H9 (cell line): ENCODE measurements at regions not wholly inside any gene's neighbourhood (a gene's known extent, or its start where the extent isn't known, plus 50 kb on each side); places are given as distances from the start of the nearest gene placed in this dataset.

Source experiments
- DNase-seq: peaks from one replicate; pipeline ENCODE4 v3.0.0-alpha.2; 2017
- H2AFZ ChIP-seq: one replicate; pipeline ENCODE4 v1.6.1; 2013; ENCODE audit warnings: mild to moderate bottlenecking, low read length, control low read depth, moderate library complexity
- H2AK5ac ChIP-seq: 2 replicates; pipeline ENCODE4 v1.6.1; 2013; ENCODE audit warnings: low read length, control low read depth, mixed read lengths; ENCODE audit not compliant: insufficient read length
- H2BK120ac ChIP-seq: one replicate; pipeline ENCODE4 v1.6.1; 2013; ENCODE audit warnings: low read depth, mild to moderate bottlenecking, low read length, control low read depth, inconsistent platforms; ENCODE audit not compliant: poor library complexity, severe bottlenecking
- H2BK12ac ChIP-seq: 2 replicates; pipeline ENCODE4 v1.6.1; 2013; ENCODE audit warnings: low read length, control low read depth, mixed read lengths, low read depth; ENCODE audit not compliant: insufficient read length
- H2BK15ac ChIP-seq: 2 replicates; pipeline ENCODE4 v1.6.1; 2013; ENCODE audit warnings: low read depth, low read length, control low read depth
- H2BK20ac ChIP-seq: one replicate; pipeline ENCODE4 v1.6.1; 2013; ENCODE audit warnings: low read depth, mild to moderate bottlenecking, low read length, control low read depth, inconsistent platforms; ENCODE audit not compliant: poor library complexity, severe bottlenecking
- H2BK5ac ChIP-seq: 2 replicates; pipeline ENCODE4 v1.6.1; 2013; ENCODE audit warnings: low read length, control low read depth, mixed read lengths; ENCODE audit not compliant: insufficient read length
- H3K14ac ChIP-seq: 2 replicates; pipeline ENCODE4 v1.6.1; 2013; ENCODE audit warnings: low read length, control low read depth; ENCODE audit not compliant: insufficient read depth
- H3K18ac ChIP-seq: 2 replicates; pipeline ENCODE4 v1.6.1; 2013; ENCODE audit warnings: low read depth, mild to moderate bottlenecking, mixed read lengths, low read length, control low read depth; ENCODE audit not compliant: insufficient read length
- H3K23ac ChIP-seq: 2 replicates; pipeline ENCODE4 v1.6.1; 2013; ENCODE audit warnings: low read length, control low read depth, mixed read lengths, low read depth; ENCODE audit not compliant: insufficient read length
- H3K23me2 ChIP-seq: 2 replicates; pipeline ENCODE4 v1.6.1; 2013; ENCODE audit warnings: low read depth, mild to moderate bottlenecking, mixed read lengths, low read length, control low read depth; ENCODE audit not compliant: insufficient read length, poor library complexity, severe bottlenecking
- H3K27ac ChIP-seq: 2 replicates; pipeline ENCODE4 v1.5.1; 2013; ENCODE audit warnings: low read length, control low read depth, mixed read lengths, low read depth; ENCODE audit not compliant: insufficient read length
- H3K27me3 ChIP-seq: 2 replicates; pipeline ENCODE4 v1.6.1; 2013; ENCODE audit warnings: low read length, control low read depth, inconsistent platforms; ENCODE audit not compliant: insufficient read depth
- H3K4ac ChIP-seq: 2 replicates; pipeline ENCODE4 v1.6.1; 2013; ENCODE audit warnings: low read depth, mild to moderate bottlenecking, control low read depth, inconsistent platforms, low read length, moderate library complexity
- H3K4me1 ChIP-seq: 2 replicates; pipeline ENCODE4 v1.6.1; 2013; ENCODE audit warnings: low read length, control low read depth, inconsistent platforms; ENCODE audit not compliant: insufficient read depth
- H3K4me2 ChIP-seq: 2 replicates; pipeline ENCODE4 v1.6.1; 2013; ENCODE audit warnings: low read length, control low read depth, mixed read lengths; ENCODE audit not compliant: insufficient read length, insufficient read depth
- H3K56ac ChIP-seq: 2 replicates; pipeline ENCODE4 v1.6.1; 2013; ENCODE audit warnings: low read depth, mild to moderate bottlenecking, mixed read lengths, low read length, control low read depth; ENCODE audit not compliant: insufficient read length
- H3K79me1 ChIP-seq: 2 replicates; pipeline ENCODE4 v1.6.1; 2013; ENCODE audit warnings: low read depth, mild to moderate bottlenecking, moderate library complexity, low read length, control low read depth, inconsistent platforms; ENCODE audit not compliant: insufficient read depth, poor library complexity, severe bottlenecking
- H3K79me2 ChIP-seq: 2 replicates; pipeline ENCODE4 v1.6.1; 2013; ENCODE audit warnings: low read length, control low read depth, inconsistent platforms; ENCODE audit not compliant: insufficient read depth
- H3K9ac ChIP-seq: 2 replicates; pipeline ENCODE4 v1.6.1; 2013; ENCODE audit warnings: low read length, control low read depth, mixed read lengths; ENCODE audit not compliant: insufficient read length; ENCODE audit errors: extremely low read depth
- H3K9me3 ChIP-seq: one replicate; pipeline ENCODE4 v1.6.1; 2013; ENCODE audit warnings: low read depth, low read length, inconsistent platforms; ENCODE audit not compliant: control insufficient read depth
- H3T11ph ChIP-seq: one replicate; pipeline ENCODE4 v1.6.1; 2013; ENCODE audit warnings: mild to moderate bottlenecking, low read length, control low read depth, inconsistent platforms
- H4K20me1 ChIP-seq: one replicate; pipeline ENCODE4 v1.6.1; 2013; ENCODE audit not compliant: control insufficient read depth, insufficient read length, insufficient read depth
- H4K5ac ChIP-seq: 2 replicates; pipeline ENCODE4 v1.6.1; 2013; ENCODE audit warnings: low read depth, mild to moderate bottlenecking, mixed read lengths, low read length, control low read depth; ENCODE audit not compliant: insufficient read length
- H4K8ac ChIP-seq: replicated peaks from 2 replicates; pipeline ENCODE4 v1.6.1; 2013; ENCODE audit warnings: low read length, control low read depth, mixed read lengths, low read depth; ENCODE audit not compliant: insufficient read length
- H4K91ac ChIP-seq: 2 replicates; pipeline ENCODE4 v1.6.1; 2013; ENCODE audit warnings: low read depth, mild to moderate bottlenecking, moderate library complexity, mixed read lengths, low read length, control low read depth; ENCODE audit not compliant: insufficient read length
- H3K27ac Mint-ChIP-seq, 3 experiments: 2 replicates in 2 of 3; 3 replicates in 1 of 3; pipeline ENCODE4 v1.8.0; 2020 to 2021; ENCODE audit warnings: mixed read lengths in 3 of 3, mild to moderate bottlenecking in 1 of 3, moderate library complexity in 1 of 3
- H3K27me3 Mint-ChIP-seq: 2 replicates; pipeline ENCODE4 v1.8.0; 2021; ENCODE audit warnings: low read depth, mild to moderate bottlenecking, moderate library complexity, mixed read lengths
- H3K36me3 Mint-ChIP-seq, 3 experiments: 2 replicates in 2 of 3; 3 replicates in 1 of 3; pipeline ENCODE4 v1.8.0; 2020 to 2021; ENCODE audit warnings: low read depth in 3 of 3, mixed read lengths in 3 of 3; ENCODE audit not compliant: insufficient read depth in 1 of 3
- H3K4me1 Mint-ChIP-seq, 2 experiments: 2 replicates each; pipeline ENCODE4 v1.8.0; 2020; ENCODE audit warnings: mixed read lengths in 2 of 2
- H3K4me3 Mint-ChIP-seq, 2 experiments: 2 replicates in 1 of 2; 3 replicates in 1 of 2; pipeline ENCODE4 v1.8.0; 2020 to 2021; ENCODE audit warnings: mild to moderate bottlenecking in 2 of 2, mixed read lengths in 2 of 2, moderate library complexity in 1 of 2
- H3K9me3 Mint-ChIP-seq, 2 experiments: 2 replicates in 1 of 2; 3 replicates in 1 of 2; pipeline ENCODE4 v1.8.0; 2020; ENCODE audit warnings: mild to moderate bottlenecking in 2 of 2, mixed read lengths in 2 of 2, moderate library complexity in 1 of 2
- TF ChIP-seq, protein P1 (sequence below): fragments of 200-600 bp; sonication (generic); conservative IDR thresholded peaks from 3 replicates; pipeline ENCODE4 v1.8.0; 2021; ENCODE audit warnings: antibody characterized with exemption, mild to moderate bottlenecking

DNA sequence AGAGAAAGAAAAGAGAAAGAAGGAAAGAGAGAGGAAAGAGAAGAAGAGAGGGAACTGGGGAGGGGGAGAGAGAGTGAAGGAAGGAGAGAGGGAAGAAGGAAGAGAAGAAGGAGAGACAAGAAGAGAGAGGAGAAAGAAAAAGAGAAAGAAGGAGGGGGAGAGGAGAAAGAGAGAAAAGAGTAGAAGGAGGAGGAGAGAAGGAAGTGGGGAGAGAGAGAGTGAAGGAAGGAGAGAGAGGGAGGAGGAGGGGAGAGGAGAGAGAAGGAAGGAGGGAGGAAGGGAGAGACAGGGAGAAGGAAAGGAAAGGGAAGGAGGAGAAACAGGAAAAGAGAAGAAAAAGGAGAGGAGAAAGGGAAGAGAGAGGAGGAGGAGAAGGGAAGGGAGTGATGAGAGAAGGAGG lies 208.5 kb downstream of the MAF start:
- no peak overlapping the region for H4K8ac ChIP-seq
- H4K5ac ChIP-seq: no peak overlapping the region
- Mint-ChIP-seq H3K9me3 (no peaks in the 10 kb centered on the region), H3K36me3 (no peaks in the 10 kb centered on the region; a peak in 2 of 7 replicates), H3K27me3 (peaks cover 5% of the 10 kb centered on the region), H3K4me3 (no peak overlapping the region), H3K27ac (no peak overlapping the region), H3K4me1 (peaks cover 11 to 12% of the 10 kb centered on the region in 2 experiments)
- no peaks in the 10 kb centered on the region for H3K27me3 ChIP-seq
- H2BK20ac ChIP-seq: no peak overlapping the region
- no peak overlapping the region for H2BK12ac ChIP-seq
- no peak overlapping the region for H3K14ac ChIP-seq
- no peaks in the 10 kb centered on the region for H3K23me2 ChIP-seq
- no peak overlapping the region for H3T11ph ChIP-seq
- no peak overlapping the region for H2AFZ ChIP-seq
- no peaks in the 10 kb centered on the region for H3K4me1 ChIP-seq
- H4K20me1 ChIP-seq: no peaks in the 10 kb centered on the region
- no peak for DNase-seq
- TF ChIP-seq, protein P1, sequence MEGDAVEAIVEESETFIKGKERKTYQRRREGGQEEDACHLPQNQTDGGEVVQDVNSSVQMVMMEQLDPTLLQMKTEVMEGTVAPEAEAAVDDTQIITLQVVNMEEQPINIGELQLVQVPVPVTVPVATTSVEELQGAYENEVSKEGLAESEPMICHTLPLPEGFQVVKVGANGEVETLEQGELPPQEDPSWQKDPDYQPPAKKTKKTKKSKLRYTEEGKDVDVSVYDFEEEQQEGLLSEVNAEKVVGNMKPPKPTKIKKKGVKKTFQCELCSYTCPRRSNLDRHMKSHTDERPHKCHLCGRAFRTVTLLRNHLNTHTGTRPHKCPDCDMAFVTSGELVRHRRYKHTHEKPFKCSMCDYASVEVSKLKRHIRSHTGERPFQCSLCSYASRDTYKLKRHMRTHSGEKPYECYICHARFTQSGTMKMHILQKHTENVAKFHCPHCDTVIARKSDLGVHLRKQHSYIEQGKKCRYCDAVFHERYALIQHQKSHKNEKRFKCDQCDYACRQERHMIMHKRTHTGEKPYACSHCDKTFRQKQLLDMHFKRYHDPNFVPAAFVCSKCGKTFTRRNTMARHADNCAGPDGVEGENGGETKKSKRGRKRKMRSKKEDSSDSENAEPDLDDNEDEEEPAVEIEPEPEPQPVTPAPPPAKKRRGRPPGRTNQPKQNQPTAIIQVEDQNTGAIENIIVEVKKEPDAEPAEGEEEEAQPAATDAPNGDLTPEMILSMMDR: no peak
- no peak overlapping the region for H2BK5ac ChIP-seq
- no peak overlapping the region for H2BK15ac ChIP-seq
- no peak overlapping the region for H3K9ac ChIP-seq
- H4K91ac ChIP-seq: no peak overlapping the region
- no peak overlapping the region for H2BK120ac ChIP-seq
- no peak overlapping the region for H2AK5ac ChIP-seq
- H3K56ac ChIP-seq: no peak overlapping the region
- no peak overlapping the region for H3K18ac ChIP-seq
- H3K79me2 ChIP-seq: no peaks in the 10 kb centered on the region
- H3K4me2 ChIP-seq: no peak overlapping the region
- no peaks in the 10 kb centered on the region for H3K9me3 ChIP-seq
- no peaks in the 10 kb centered on the region for H3K79me1 ChIP-seq
- no peak overlapping the region for H3K23ac ChIP-seq
- no peak overlapping the region for H3K4ac ChIP-seq
- H3K27ac ChIP-seq: no peak overlapping the region
